Left lung (tissue), 4 donors: ENCODE measurements at regions not wholly inside any gene's neighbourhood (a gene's known extent, or its start where the extent isn't known, plus 50 kb on each side); places are given as distances from the start of the nearest gene placed in this dataset.

ENCODE experiments used
- ATAC-seq: fragments of 200-7000 bp; cut with Tn5 transposase; one replicate; pipeline ENCODE4 v1.9.1; 2020; ENCODE audit warnings: moderate library complexity
- DNase-seq, 4 donors: peaks; one replicate each; pipeline ENCODE4 v3.0.0-alpha.2; 2013 to 2020
- H3K27ac ChIP-seq, 2 donors: fragments of 200-600 bp; sonication (generic) in 1 of 2; one replicate each; pipeline versions ENCODE4 v1.5.0 to v1.8.0; 2020 to 2021
- H3K27me3 ChIP-seq, 2 donors: fragments of 200-600 bp; sonication (generic) in 1 of 2; one replicate each; pipeline versions ENCODE4 v1.5.0 to v1.8.0; 2020 to 2021
- H3K36me3 ChIP-seq, 2 donors: fragments of 200-600 bp; sonication (generic) in 1 of 2; one replicate each; pipeline versions ENCODE4 v1.5.0 to v1.8.0; 2020 to 2021
- H3K4me1 ChIP-seq, 2 donors: fragments of 200-600 bp; one replicate each; pipeline ENCODE4 v1.8.0; 2021
- H3K4me3 ChIP-seq, 2 donors: fragments of 200-600 bp; sonication (generic) in 1 of 2; one replicate each; pipeline versions ENCODE4 v1.5.0 to v1.8.0; 2020 to 2021; ENCODE audit warnings: mild to moderate bottlenecking in 1 of 2
- H3K9me3 ChIP-seq, 2 donors: fragments of 200-600 bp; sonication (generic) in 1 of 2; one replicate each; pipeline versions ENCODE4 v1.5.0 to v1.8.0; 2020 to 2021
- CTCF ChIP-seq, 2 donors: fragments of 200-600 bp; sonication (generic) in 1 of 2; IDR thresholded peaks; one replicate each; pipeline versions ENCODE4 v1.5.0 to v1.8.0; 2021; ENCODE audit warnings: antibody characterized with exemption in 2 of 2
- intact Hi-C, 2 donors: fragments of 100-400 bp; cut with DNase I; formaldehyde crosslinking; loops; one replicate each; pipeline versions ENCODE4 v1.11.2 to v1.14.2; 2022
- donor health status: DM: no; HTN: yes; CAD: no.
- donor health status: DM: no; HTN: no; CAD: no.

- no peaks in the 10 kb centered on the region for H3K4me1 ChIP-seq
- H3K9me3 ChIP-seq = no peaks in the 10 kb centered on the region
- intact Hi-C loops = no loop called here
- H3K27ac ChIP-seq = no peak overlapping the region
- TF ChIP-seq CTCF (IDR thresholded peaks at IDR 0.05) = no peak
- ATAC-seq (no peak), DNase-seq (no peak)
- no peaks in the 10 kb centered on the region for H3K36me3 ChIP-seq
- H3K27me3 ChIP-seq = no peaks in the 10 kb centered on the region
- H3K4me3 ChIP-seq = no peak overlapping the region
These were observed 435.4 kb downstream of the BCKDHB start for GRCh38 chr6:80541886-80542285.

GRCh38 chr6:80541181-80541580 lies 434.7 kb downstream of the BCKDHB start:
- intact Hi-C loops = no loop called here
- no peak for ATAC-seq
- no peak overlapping the region for H3K4me3 ChIP-seq
- no peak for TF ChIP-seq CTCF (IDR thresholded peaks at IDR 0.05)
- H3K27ac ChIP-seq = no peak overlapping the region
- peaks cover 0 to 2% of the 10 kb centered on the region in 2 donors for H3K9me3 ChIP-seq
- H3K4me1 ChIP-seq = no peaks in the 10 kb centered on the region
- no peak for DNase-seq
- no peaks in the 10 kb centered on the region for H3K36me3 ChIP-seq
- no peaks in the 10 kb centered on the region for H3K27me3 ChIP-seq

GRCh38 chr6:80540700-80541099 lies 434.2 kb downstream of the BCKDHB start:
- no peak for TF ChIP-seq CTCF (IDR thresholded peaks at IDR 0.05)
- H3K4me3 ChIP-seq = no peak overlapping the region
- H3K36me3 ChIP-seq = no peaks in the 10 kb centered on the region
- peaks cover 0 to 7% of the 10 kb centered on the region in 2 donors for H3K9me3 ChIP-seq
- DNase-seq (no peak), ATAC-seq (no peak)
- intact Hi-C loops = no loop called here
- no peaks in the 10 kb centered on the region for H3K4me1 ChIP-seq
- no peaks in the 10 kb centered on the region for H3K27me3 ChIP-seq
- H3K27ac ChIP-seq = no peak overlapping the region

GRCh38 chr6:80537118-80537972 lies 430.9 kb downstream of the BCKDHB start:
- H3K36me3 ChIP-seq = no peaks in the 10 kb centered on the region
- H3K27me3 ChIP-seq = no peaks in the 10 kb centered on the region
- ATAC-seq (no peak), DNase-seq (no peak)
- no peak overlapping the region for H3K4me3 ChIP-seq
- TF ChIP-seq CTCF (IDR thresholded peaks at IDR 0.05) = no peak
- H3K9me3 ChIP-seq = peaks cover 0 to 9% of the 10 kb centered on the region in 2 donors
- intact Hi-C loops = no loop called here
- no peak overlapping the region for H3K27ac ChIP-seq
- no peaks in the 10 kb centered on the region for H3K4me1 ChIP-seq

- H3K9me3 ChIP-seq = peaks cover 0 to 9% of the 10 kb centered on the region in 2 donors
- ATAC-seq (no peak), DNase-seq (no peak)
- H3K4me1 ChIP-seq = no peaks in the 10 kb centered on the region
- intact Hi-C loops = no loop called here
- no peak for TF ChIP-seq CTCF (IDR thresholded peaks at IDR 0.05)
- H3K36me3 ChIP-seq = no peaks in the 10 kb centered on the region
- no peaks in the 10 kb centered on the region for H3K27me3 ChIP-seq
- H3K4me3 ChIP-seq = no peak overlapping the region
- H3K27ac ChIP-seq = no peak overlapping the region
These were observed 429.6 kb downstream of the BCKDHB start for GRCh38 chr6:80535914-80536565.
